Calu3 (cell line): ENCODE measurements at regions not wholly inside any gene's neighbourhood (a gene's known extent, or its start where the extent isn't known, plus 50 kb on each side); places are given as distances from the start of the nearest gene placed in this dataset.

ENCODE experiments used
- BruUV-seq: library from RNA; stranded (reverse); fragments of 400-500 nt; replicated peaks from 2 replicates; lab custom pipeline; 2021; lab: Mats Ljungman, UMichigan
- CTCF ChIA-PET: fragments of 300-600 bp; sonication (Branson Sonifier 250); formaldehyde crosslinking; loops from one replicate; lab custom pipeline; 2022; ENCODE audit warnings: antibody characterized with exemption; lab: Charles Lee
- DNase-seq: peaks from one replicate; pipeline ENCODE4 v3.0.0; 2022
- H3K27ac Mint-ChIP-seq: one replicate; pipeline ENCODE4 v1.8.0; 2022; ENCODE audit warnings: mixed read lengths; ENCODE audit not compliant: unreplicated experiment
- H3K27me3 Mint-ChIP-seq: one replicate; pipeline ENCODE4 v1.8.0; 2022; ENCODE audit warnings: mixed read lengths; ENCODE audit not compliant: unreplicated experiment
- H3K36me3 Mint-ChIP-seq: one replicate; pipeline ENCODE4 v1.8.0; 2022; ENCODE audit warnings: mild to moderate bottlenecking, moderate library complexity, mixed read lengths; ENCODE audit not compliant: insufficient read depth, unreplicated experiment
- H3K4me1 Mint-ChIP-seq: one replicate; pipeline ENCODE4 v1.8.0; 2022; ENCODE audit warnings: mild to moderate bottlenecking, low read depth, mixed read lengths; ENCODE audit not compliant: unreplicated experiment
- H3K4me3 Mint-ChIP-seq: one replicate; pipeline ENCODE4 v1.8.0; 2022; ENCODE audit warnings: mild to moderate bottlenecking, low read depth, moderate library complexity, mixed read lengths; ENCODE audit not compliant: unreplicated experiment
- H3K9me3 Mint-ChIP-seq: one replicate; pipeline ENCODE4 v1.8.0; 2022; ENCODE audit warnings: low read depth, mixed read lengths; ENCODE audit not compliant: unreplicated experiment
- intact Hi-C: fragments of 100-400 bp; cut with micrococcal nuclease; formaldehyde crosslinking; loops from one replicate; pipeline ENCODE4 v1.10.0; 2022; ENCODE audit not compliant: unreplicated experiment
- TF ChIP-seq, protein P1 (sequence below): fragments of 200-600 bp; IDR thresholded peaks from one replicate; pipeline ENCODE4 v1.8.0; 2022; ENCODE audit warnings: antibody characterized with exemption; ENCODE audit not compliant: unreplicated experiment

DNA sequence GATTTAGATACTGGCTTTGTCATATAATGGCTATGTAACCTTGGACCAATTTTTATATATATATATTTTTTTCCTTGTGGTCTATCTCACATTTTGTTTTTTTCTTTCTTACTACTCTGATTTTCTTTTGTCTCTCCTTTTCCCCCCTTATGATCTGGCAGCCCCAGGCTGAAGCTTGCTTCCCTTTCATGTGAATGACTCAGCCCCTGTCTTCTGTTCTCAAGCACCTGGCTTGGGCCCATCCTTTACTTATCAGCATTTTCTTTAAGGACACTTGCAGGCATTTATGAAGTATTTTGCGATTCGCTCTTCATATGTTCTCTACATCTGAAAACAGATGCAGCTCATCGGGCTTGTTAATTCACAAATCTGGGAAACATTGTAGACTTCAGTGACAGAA, 163.6 kb downstream of the SPRY2 start:
- intact Hi-C loops = no loop called here
- CTCF ChIA-PET = no interaction called here
- Mint-ChIP-seq H3K36me3 (no peaks in the 10 kb centered on the region), H3K27ac (no peak overlapping the region), H3K4me1 (no peaks in the 10 kb centered on the region), H3K9me3 (no peaks in the 10 kb centered on the region), H3K27me3 (no peaks in the 10 kb centered on the region), H3K4me3 (no peak overlapping the region)
- BruUV-seq = no TSS peak
- TF ChIP-seq, protein P1, sequence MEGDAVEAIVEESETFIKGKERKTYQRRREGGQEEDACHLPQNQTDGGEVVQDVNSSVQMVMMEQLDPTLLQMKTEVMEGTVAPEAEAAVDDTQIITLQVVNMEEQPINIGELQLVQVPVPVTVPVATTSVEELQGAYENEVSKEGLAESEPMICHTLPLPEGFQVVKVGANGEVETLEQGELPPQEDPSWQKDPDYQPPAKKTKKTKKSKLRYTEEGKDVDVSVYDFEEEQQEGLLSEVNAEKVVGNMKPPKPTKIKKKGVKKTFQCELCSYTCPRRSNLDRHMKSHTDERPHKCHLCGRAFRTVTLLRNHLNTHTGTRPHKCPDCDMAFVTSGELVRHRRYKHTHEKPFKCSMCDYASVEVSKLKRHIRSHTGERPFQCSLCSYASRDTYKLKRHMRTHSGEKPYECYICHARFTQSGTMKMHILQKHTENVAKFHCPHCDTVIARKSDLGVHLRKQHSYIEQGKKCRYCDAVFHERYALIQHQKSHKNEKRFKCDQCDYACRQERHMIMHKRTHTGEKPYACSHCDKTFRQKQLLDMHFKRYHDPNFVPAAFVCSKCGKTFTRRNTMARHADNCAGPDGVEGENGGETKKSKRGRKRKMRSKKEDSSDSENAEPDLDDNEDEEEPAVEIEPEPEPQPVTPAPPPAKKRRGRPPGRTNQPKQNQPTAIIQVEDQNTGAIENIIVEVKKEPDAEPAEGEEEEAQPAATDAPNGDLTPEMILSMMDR = no peak
- DNase-seq = no peak

DNA sequence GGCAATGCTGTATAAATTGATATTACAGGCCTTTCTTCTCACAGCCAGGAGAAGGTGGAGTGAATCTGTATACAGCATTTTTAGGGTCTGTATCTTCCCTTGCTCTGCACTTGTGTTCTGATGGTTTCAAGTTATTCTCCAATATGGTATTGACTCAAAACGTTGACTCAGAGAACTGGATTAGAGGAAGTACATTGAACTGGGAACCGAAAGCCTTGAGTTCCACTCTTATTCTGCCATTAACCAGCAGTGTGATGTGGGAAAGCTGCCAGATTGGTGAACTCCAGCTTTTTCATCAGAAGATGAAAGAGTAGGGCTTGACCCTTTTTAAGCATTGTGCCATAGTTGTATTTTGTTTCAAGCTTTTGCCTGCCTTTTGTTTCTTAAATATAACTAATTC, 167.7 kb downstream of the SPRY2 start:
- CTCF ChIA-PET = no interaction called here
- H3K27ac Mint-ChIP-seq = no peak overlapping the region
- intact Hi-C loops = no loop called here
- no peaks in the 10 kb centered on the region for H3K9me3 Mint-ChIP-seq
- no TSS peak for BruUV-seq
- H3K4me1 Mint-ChIP-seq = no peaks in the 10 kb centered on the region
- H3K27me3 Mint-ChIP-seq = no peaks in the 10 kb centered on the region
- no peak overlapping the region for H3K4me3 Mint-ChIP-seq
- no peaks in the 10 kb centered on the region for H3K36me3 Mint-ChIP-seq
- no peak for DNase-seq
- TF ChIP-seq, protein P1 = no peak

DNA sequence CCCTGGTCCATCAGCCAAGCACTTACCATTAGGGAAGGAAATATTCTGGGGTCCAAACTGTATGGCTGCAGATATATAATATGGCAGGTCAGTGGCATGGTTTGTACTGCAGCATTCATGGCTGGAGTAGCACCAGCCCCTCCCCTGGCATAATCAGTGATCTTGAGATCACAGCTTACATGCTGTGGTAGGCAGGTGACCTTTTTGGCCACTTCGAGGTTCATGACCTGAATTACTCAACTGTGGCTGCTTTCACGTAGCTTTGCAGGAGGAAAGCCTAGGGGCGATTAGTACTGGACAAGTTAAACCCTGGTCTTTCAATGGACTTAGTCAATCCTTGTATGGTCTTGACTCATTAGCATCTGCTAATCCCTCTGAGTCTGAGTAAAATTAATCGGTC, 169.8 kb downstream of the SPRY2 start:
- TF ChIP-seq, protein P1 = no peak
- Mint-ChIP-seq H3K9me3 (no peaks in the 10 kb centered on the region), H3K4me1 (no peaks in the 10 kb centered on the region), H3K36me3 (no peaks in the 10 kb centered on the region), H3K27ac (no peak overlapping the region), H3K27me3 (no peaks in the 10 kb centered on the region), H3K4me3 (no peak overlapping the region)
- no TSS peak for BruUV-seq
- CTCF ChIA-PET = no interaction called here
- intact Hi-C loops = no loop called here
- DNase-seq = no peak

DNA sequence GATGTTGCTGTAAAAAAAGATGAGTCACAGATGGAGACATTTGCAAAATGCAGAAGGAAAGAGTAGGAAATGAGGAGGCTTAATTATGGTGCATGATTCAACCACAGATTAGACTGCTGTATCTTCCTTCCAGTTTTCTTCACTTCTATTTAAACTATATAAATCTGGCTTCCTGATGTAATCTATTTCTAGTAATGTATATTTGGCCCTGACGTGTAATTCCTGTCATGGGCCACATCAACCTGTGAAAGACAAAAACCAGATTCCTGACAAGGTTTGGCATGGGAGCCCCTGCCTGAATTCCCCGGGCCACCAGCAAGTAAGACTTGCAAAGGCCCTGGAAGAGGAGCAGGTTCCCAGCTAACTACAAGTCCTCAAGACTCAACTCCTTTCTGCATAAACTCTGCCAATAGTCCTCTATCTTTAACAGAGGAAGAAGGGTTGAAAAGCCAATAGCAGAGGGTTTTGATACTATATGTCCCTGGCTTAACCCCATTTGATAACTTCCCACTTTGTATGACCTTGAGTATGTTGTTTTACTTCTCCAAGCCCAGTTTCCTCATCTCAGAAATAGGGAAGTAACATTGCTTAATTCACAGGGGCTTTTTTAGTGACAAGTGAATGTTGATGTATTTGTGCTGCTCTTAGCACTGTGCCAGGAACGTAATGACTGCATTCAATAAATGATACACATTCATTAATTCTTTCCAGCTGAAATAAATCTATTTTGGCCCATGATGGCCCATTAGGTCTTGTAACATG, 172.7 kb downstream of the SPRY2 start:
- Mint-ChIP-seq H3K36me3 (no peaks in the 10 kb centered on the region), H3K27ac (no peak overlapping the region), H3K27me3 (no peaks in the 10 kb centered on the region), H3K9me3 (no peaks in the 10 kb centered on the region), H3K4me1 (no peaks in the 10 kb centered on the region), H3K4me3 (no peak overlapping the region)
- BruUV-seq = no TSS peak
- no peak for DNase-seq
- TF ChIP-seq, protein P1 = no peak
- CTCF ChIA-PET = no interaction called here
- intact Hi-C loops = no loop called here
